Activated CD4-positive, alpha-beta memory T cell treated with anti-CD3 and anti-CD28 coated beads for 36 hours (primary cell): ENCODE measurements at regions not wholly inside any gene's neighbourhood (a gene's known extent, or its start where the extent isn't known, plus 50 kb on each side); places are given as distances from the start of the nearest gene placed in this dataset.

Source experiments
- CTCF ChIA-PET: fragments of 350-600 bp; sonication (Branson Sonifier 250); formaldehyde crosslinking; loops from one replicate; lab custom pipeline; 2021; ENCODE audit warnings: antibody characterized with exemption, inconsistent platforms; lab: Charles Lee
- POLR2A ChIA-PET: fragments of 350-600 bp; sonication (Branson Sonifier 250); formaldehyde crosslinking; loops from one replicate; lab custom pipeline; 2021; ENCODE audit warnings: antibody characterized with exemption; lab: Charles Lee
- DNase-seq: peaks from one replicate; pipeline ENCODE4 v3.0.0-alpha.2; 2020
- H3K27ac Mint-ChIP-seq: one replicate; pipeline ENCODE4 v1.8.0; 2021; ENCODE audit warnings: mixed read lengths
- H3K27me3 Mint-ChIP-seq: one replicate; pipeline ENCODE4 v1.8.0; 2021; ENCODE audit warnings: mixed read lengths
- H3K36me3 Mint-ChIP-seq: one replicate; pipeline ENCODE4 v1.8.0; 2021; ENCODE audit warnings: mixed read lengths
- H3K4me1 Mint-ChIP-seq: one replicate; pipeline ENCODE4 v1.8.0; 2021; ENCODE audit warnings: low read depth, mixed read lengths
- H3K4me3 Mint-ChIP-seq: one replicate; pipeline ENCODE4 v1.8.0; 2021; ENCODE audit warnings: mild to moderate bottlenecking, mixed read lengths
- H3K9me3 Mint-ChIP-seq: one replicate; pipeline ENCODE4 v1.8.0; 2021; ENCODE audit warnings: mixed read lengths
- intact Hi-C: fragments of 100-400 bp; cut with micrococcal nuclease; formaldehyde crosslinking; loops from one replicate; pipeline ENCODE4 v1.15.1; 2023

- Mint-ChIP-seq H3K9me3 (peaks cover 2% of the 10 kb centered on the region), H3K27me3 (no peaks in the 10 kb centered on the region), H3K36me3 (no peaks in the 10 kb centered on the region), H3K4me3 (no peak overlapping the region), H3K27ac (no peak overlapping the region), H3K4me1 (no peaks in the 10 kb centered on the region)
- ChIA-PET CTCF (no interaction called here), POLR2A (no interaction called here)
- intact Hi-C loops = no loop called here
- DNase-seq = no peak
Observed at GRCh38 chr2:138964418-138964817, 184.2 kb upstream of the NXPH2 start.

GRCh38 chr2:138962686-138963085 lies 182.5 kb upstream of the NXPH2 start:
- CTCF ChIA-PET = no interaction called here
- Mint-ChIP-seq H3K36me3 (no peaks in the 10 kb centered on the region), H3K9me3 (peaks cover 2% of the 10 kb centered on the region), H3K27ac (no peak overlapping the region), H3K27me3 (no peaks in the 10 kb centered on the region), H3K4me1 (no peaks in the 10 kb centered on the region), H3K4me3 (no peak overlapping the region)
- POLR2A ChIA-PET = no interaction called here
- intact Hi-C loops = no loop called here
- no peak for DNase-seq

- H3K4me3 Mint-ChIP-seq = no peak overlapping the region
- H3K36me3 Mint-ChIP-seq = no peaks in the 10 kb centered on the region
- peaks cover 2% of the 10 kb centered on the region for H3K9me3 Mint-ChIP-seq
Observed at GRCh38 chr2:138960191-138960590, 180.0 kb upstream of the NXPH2 start.

GRCh38 chr2:138959031-138959430 lies 178.8 kb upstream of the NXPH2 start:
- H3K36me3 Mint-ChIP-seq = no peaks in the 10 kb centered on the region

More at GRCh38 chr2:138960191-138960590, 180.0 kb upstream of the NXPH2 start:
- Mint-ChIP-seq H3K27ac (no peak overlapping the region), H3K4me1 (no peaks in the 10 kb centered on the region), H3K27me3 (no peaks in the 10 kb centered on the region)
- ChIA-PET POLR2A (no interaction called here), CTCF (no interaction called here)
- intact Hi-C loops = no loop called here
- no peak for DNase-seq

GRCh38 chr2:138956116-138956515 lies 175.9 kb upstream of the NXPH2 start:
- H3K27me3 Mint-ChIP-seq = no peaks in the 10 kb centered on the region
- H3K27ac Mint-ChIP-seq = no peak overlapping the region
- H3K4me3 Mint-ChIP-seq = no peak overlapping the region
- no peaks in the 10 kb centered on the region for H3K4me1 Mint-ChIP-seq
- ChIA-PET CTCF (no interaction called here), POLR2A (no interaction called here)
- H3K9me3 Mint-ChIP-seq = peaks cover 4% of the 10 kb centered on the region
- intact Hi-C loops = no loop called here
- no peaks in the 10 kb centered on the region for H3K36me3 Mint-ChIP-seq
- DNase-seq = no peak

More at GRCh38 chr2:138959031-138959430, 178.8 kb upstream of the NXPH2 start:
- no peak for DNase-seq
- ChIA-PET POLR2A (no interaction called here), CTCF (no interaction called here)
- Mint-ChIP-seq H3K27me3 (no peaks in the 10 kb centered on the region), H3K27ac (no peak overlapping the region), H3K4me3 (no peak overlapping the region), H3K4me1 (no peaks in the 10 kb centered on the region), H3K9me3 (peaks cover 2% of the 10 kb centered on the region)
- intact Hi-C loops = no loop called here

GRCh38 chr2:138950486-138950885 lies 170.3 kb upstream of the NXPH2 start:
- Mint-ChIP-seq H3K27me3 (no peaks in the 10 kb centered on the region), H3K4me3 (no peak overlapping the region), H3K27ac (no peak overlapping the region), H3K36me3 (no peaks in the 10 kb centered on the region), H3K4me1 (no peaks in the 10 kb centered on the region), H3K9me3 (peaks cover 4% of the 10 kb centered on the region)
- DNase-seq = no peak
- intact Hi-C loops = no loop called here
- ChIA-PET POLR2A (no interaction called here), CTCF (no interaction called here)

- no peak overlapping the region for H3K27ac Mint-ChIP-seq
- no peaks in the 10 kb centered on the region for H3K4me1 Mint-ChIP-seq
- intact Hi-C loops = no loop called here
- H3K9me3 Mint-ChIP-seq = peaks cover 7% of the 10 kb centered on the region
- H3K36me3 Mint-ChIP-seq = no peaks in the 10 kb centered on the region
- POLR2A ChIA-PET = no interaction called here
- DNase-seq = no peak
- H3K4me3 Mint-ChIP-seq = no peak overlapping the region
- no peaks in the 10 kb centered on the region for H3K27me3 Mint-ChIP-seq
- CTCF ChIA-PET = no interaction called here
Observed at GRCh38 chr2:138949517-138949916, 169.3 kb upstream of the NXPH2 start.

GRCh38 chr2:138948070-138948539 lies 167.9 kb upstream of the NXPH2 start:
- H3K4me1 Mint-ChIP-seq = no peaks in the 10 kb centered on the region

GRCh38 chr2:138943470-138943869 lies 163.3 kb upstream of the NXPH2 start:
- no peak for DNase-seq
- CTCF ChIA-PET = no interaction called here
- POLR2A ChIA-PET = no interaction called here
- intact Hi-C loops = no loop called here
- Mint-ChIP-seq H3K4me1 (no peaks in the 10 kb centered on the region), H3K27ac (no peak overlapping the region), H3K36me3 (no peaks in the 10 kb centered on the region), H3K27me3 (no peaks in the 10 kb centered on the region), H3K4me3 (no peak overlapping the region), H3K9me3 (peaks cover 6% of the 10 kb centered on the region)

More at GRCh38 chr2:138948070-138948539, 167.9 kb upstream of the NXPH2 start:
- no peaks in the 10 kb centered on the region for H3K27me3 Mint-ChIP-seq
- no peak overlapping the region for H3K27ac Mint-ChIP-seq
- no peak overlapping the region for H3K4me3 Mint-ChIP-seq
- CTCF ChIA-PET = no interaction called here
- peaks cover 7% of the 10 kb centered on the region for H3K9me3 Mint-ChIP-seq
- no peak for DNase-seq
- POLR2A ChIA-PET = no interaction called here
- no peaks in the 10 kb centered on the region for H3K36me3 Mint-ChIP-seq
- intact Hi-C loops = no loop called here

GRCh38 chr2:138942466-138942865 lies 162.3 kb upstream of the NXPH2 start:
- H3K27me3 Mint-ChIP-seq = no peaks in the 10 kb centered on the region
- no peaks in the 10 kb centered on the region for H3K36me3 Mint-ChIP-seq
- intact Hi-C loops = no loop called here
- H3K9me3 Mint-ChIP-seq = peaks cover 9% of the 10 kb centered on the region
- H3K27ac Mint-ChIP-seq = no peak overlapping the region
- ChIA-PET POLR2A (no interaction called here), CTCF (no interaction called here)
- no peaks in the 10 kb centered on the region for H3K4me1 Mint-ChIP-seq
- DNase-seq = no peak
- no peak overlapping the region for H3K4me3 Mint-ChIP-seq

GRCh38 chr2:138931284-138932256 lies 151.4 kb upstream of the NXPH2 start:
- no peak for DNase-seq
- Mint-ChIP-seq H3K9me3 (no peaks in the 10 kb centered on the region), H3K27ac (no peak overlapping the region), H3K4me1 (no peaks in the 10 kb centered on the region), H3K27me3 (no peaks in the 10 kb centered on the region), H3K4me3 (no peak overlapping the region), H3K36me3 (no peaks in the 10 kb centered on the region)
- ChIA-PET CTCF (no interaction called here), POLR2A (no interaction called here)
- intact Hi-C loops = no loop called here

GRCh38 chr2:138930571-138930970 lies 150.4 kb upstream of the NXPH2 start:
- Mint-ChIP-seq H3K27ac (no peak overlapping the region), H3K27me3 (no peaks in the 10 kb centered on the region), H3K4me3 (no peak overlapping the region), H3K9me3 (no peaks in the 10 kb centered on the region), H3K4me1 (no peaks in the 10 kb centered on the region), H3K36me3 (no peaks in the 10 kb centered on the region)
- DNase-seq = no peak
- ChIA-PET CTCF (no interaction called here), POLR2A (no interaction called here)
- intact Hi-C loops = no loop called here
